Effector memory CD4-positive, alpha-beta T cell (primary cell): ENCODE measurements at regions not wholly inside any gene's neighbourhood (a gene's known extent, or its start where the extent isn't known, plus 50 kb on each side); places are given as distances from the start of the nearest gene placed in this dataset.
"Not testable (repeated sequence)": the region's sequence is repeated elsewhere in the genome, so short reads cannot be mapped to it uniquely, and the experiment has no call there.

Experiments
- DNase-seq, 3 donors: peaks; one replicate each; pipeline ENCODE4 v3.0.0-alpha.2; 2020
- H3K27ac ChIP-seq: 2 replicates; pipeline ENCODE4 v1.7.0; 2013; ENCODE audit warnings: mild to moderate bottlenecking, low read length, moderate library complexity; ENCODE audit not compliant: insufficient read depth, poor library complexity, severe bottlenecking
- H3K27me3 ChIP-seq: replicated peaks from 2 replicates; pipeline ENCODE4 v1.7.0; 2013; ENCODE audit warnings: mild to moderate bottlenecking, low read length; ENCODE audit not compliant: insufficient read depth, control insufficient read depth, poor library complexity, severe bottlenecking
- H3K36me3 ChIP-seq: 2 replicates; pipeline ENCODE4 v1.7.0; 2013; ENCODE audit warnings: mild to moderate bottlenecking, low read length, moderate library complexity; ENCODE audit not compliant: control insufficient read depth, insufficient read depth
- H3K4me1 ChIP-seq: 2 replicates; pipeline ENCODE4 v1.7.0; 2013; ENCODE audit warnings: low read length, mild to moderate bottlenecking; ENCODE audit not compliant: control insufficient read depth, insufficient read depth, poor library complexity, severe bottlenecking
- H3K4me3 ChIP-seq: 2 replicates; pipeline ENCODE4 v1.7.0; 2013; ENCODE audit warnings: low read length, low read depth, mild to moderate bottlenecking; ENCODE audit not compliant: insufficient read depth, poor library complexity, severe bottlenecking
- H3K9me3 ChIP-seq: 2 replicates; pipeline ENCODE4 v1.7.0; 2013; ENCODE audit warnings: mild to moderate bottlenecking, low read length, moderate library complexity; ENCODE audit not compliant: control insufficient read depth

DNA sequence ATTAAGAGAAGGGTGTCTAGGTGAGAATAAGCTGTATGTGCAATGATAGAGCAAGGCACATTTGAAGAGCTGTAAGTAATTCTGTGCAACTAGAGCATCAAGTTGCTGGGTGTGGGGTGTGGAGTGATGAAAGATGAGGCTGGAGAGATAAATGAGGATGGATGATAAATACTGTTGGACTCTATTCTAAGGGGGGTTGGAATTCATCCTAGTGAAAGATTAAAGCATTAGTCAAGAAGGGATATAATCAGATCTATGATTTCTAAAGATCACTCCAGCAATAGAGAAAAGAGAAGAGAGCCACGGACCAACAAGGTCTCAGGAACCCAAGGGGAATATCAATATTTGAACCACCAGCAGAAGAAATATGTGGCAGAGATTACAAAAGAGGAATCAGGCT is 415.0 kb upstream of the RPS6KA3 start:
- H3K27me3 ChIP-seq: no peaks in the 10 kb centered on the region
- H3K36me3 ChIP-seq: no peaks in the 10 kb centered on the region
- no peaks in the 10 kb centered on the region for H3K4me1 ChIP-seq
- H3K4me3 ChIP-seq: no peak overlapping the region
- DNase-seq: no peak
- H3K9me3 ChIP-seq: no peaks in the 10 kb centered on the region
- H3K27ac ChIP-seq: no peak overlapping the region

DNA sequence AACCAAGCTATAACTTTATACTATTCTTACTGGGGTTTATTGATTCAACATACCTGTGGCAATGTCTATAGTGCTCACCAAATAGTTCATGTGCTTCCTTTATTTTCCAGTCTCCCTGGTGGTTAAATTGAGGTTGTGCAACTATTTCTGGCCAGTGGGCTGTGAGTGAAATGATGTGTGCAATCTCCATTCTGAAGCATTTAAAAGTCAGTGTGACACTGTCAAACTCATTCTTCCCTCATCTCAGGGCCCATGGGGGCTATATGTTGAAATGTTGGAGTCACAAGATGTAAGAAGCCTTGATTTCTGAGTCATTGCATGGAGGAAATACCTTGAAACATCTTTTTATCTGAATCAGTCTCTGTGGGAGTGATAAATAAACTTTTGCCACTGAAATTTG is 414.3 kb upstream of the RPS6KA3 start:
- Histone ChIP-seq H3K27ac (no peak overlapping the region), H3K27me3 (no peaks in the 10 kb centered on the region), H3K4me3 (no peak overlapping the region), H3K36me3 (no peaks in the 10 kb centered on the region), H3K4me1 (no peaks in the 10 kb centered on the region), H3K9me3 (no peaks in the 10 kb centered on the region)
- DNase-seq: no peak

GRCh38 chrX:20672476-20672875 is 405.8 kb upstream of the RPS6KA3 start:
- no peak for DNase-seq
- no peaks in the 10 kb centered on the region for H3K36me3 ChIP-seq
- H3K4me3 ChIP-seq: no peak overlapping the region
- H3K4me1 ChIP-seq: no peaks in the 10 kb centered on the region
- H3K27me3 ChIP-seq: no peaks in the 10 kb centered on the region
- no peak overlapping the region for H3K27ac ChIP-seq
- no peaks in the 10 kb centered on the region for H3K9me3 ChIP-seq

DNA sequence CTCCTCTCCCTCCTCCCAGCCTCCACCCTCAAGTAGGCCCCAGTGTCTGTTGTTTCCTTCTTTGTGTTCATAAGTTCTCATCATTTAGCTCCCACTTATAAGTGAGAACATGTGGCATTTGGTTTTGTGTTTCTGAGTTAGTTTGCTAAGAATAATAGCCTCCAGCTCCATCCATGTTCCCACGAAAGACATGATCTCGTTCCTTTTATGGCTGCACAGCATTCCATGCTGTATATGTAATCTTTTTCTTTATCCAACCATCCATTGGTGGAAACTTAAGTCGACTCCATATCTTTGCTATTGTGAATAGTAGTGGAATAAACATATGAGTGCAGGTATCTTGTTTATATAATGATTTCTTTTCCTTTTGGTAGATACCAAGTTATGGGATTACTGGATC is 405.0 kb upstream of the RPS6KA3 start:
- H3K27ac ChIP-seq, DNase-seq, H3K9me3 ChIP-seq, H3K36me3 ChIP-seq, H3K4me1 ChIP-seq, H3K4me3 ChIP-seq, H3K27me3 ChIP-seq: not testable (repeated sequence)

- Histone ChIP-seq H3K4me1 (no peaks in the 10 kb centered on the region), H3K27me3 (no peaks in the 10 kb centered on the region), H3K4me3 (no peak overlapping the region), H3K36me3 (no peaks in the 10 kb centered on the region), H3K27ac (no peak overlapping the region), H3K9me3 (no peaks in the 10 kb centered on the region)
- DNase-seq: no peak
These were observed 403.9 kb upstream of the RPS6KA3 start for GRCh38 chrX:20670611-20671010.

DNA sequence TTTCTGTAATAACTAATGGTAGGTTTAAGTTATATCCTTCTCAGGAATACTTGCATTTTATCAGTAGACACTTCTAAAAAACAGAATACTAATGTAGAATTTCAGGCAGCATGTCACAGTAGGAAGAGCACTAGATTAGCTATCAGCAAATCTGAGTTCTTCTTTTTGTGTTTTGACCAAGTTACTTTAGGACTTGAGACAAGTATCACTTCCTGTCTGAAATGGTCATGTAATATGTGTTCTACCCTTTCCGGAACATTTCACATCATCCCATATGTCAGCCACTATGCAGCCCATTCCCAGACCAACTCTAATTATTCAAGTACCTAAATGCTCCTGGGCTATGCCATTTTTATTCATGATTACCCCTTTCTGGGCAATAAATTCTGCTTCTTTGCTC is 401.8 kb upstream of the RPS6KA3 start:
- DNase-seq: no peak
- Histone ChIP-seq H3K4me1 (no peaks in the 10 kb centered on the region), H3K9me3 (no peaks in the 10 kb centered on the region), H3K27me3 (no peaks in the 10 kb centered on the region), H3K36me3 (no peaks in the 10 kb centered on the region), H3K27ac (no peak overlapping the region), H3K4me3 (no peak overlapping the region)

- no peaks in the 10 kb centered on the region for H3K36me3 ChIP-seq
- H3K27ac ChIP-seq: no peak overlapping the region
- no peak overlapping the region for H3K4me3 ChIP-seq
- no peaks in the 10 kb centered on the region for H3K9me3 ChIP-seq
- H3K27me3 ChIP-seq: no peaks in the 10 kb centered on the region
- no peak for DNase-seq
- no peaks in the 10 kb centered on the region for H3K4me1 ChIP-seq
These were observed 399.6 kb upstream of the RPS6KA3 start for GRCh38 chrX:20666331-20666730.

- Histone ChIP-seq H3K36me3 (no peaks in the 10 kb centered on the region), H3K27ac (no peak overlapping the region), H3K27me3 (no peaks in the 10 kb centered on the region), H3K4me1 (no peaks in the 10 kb centered on the region), H3K4me3 (no peak overlapping the region), H3K9me3 (no peaks in the 10 kb centered on the region)
- no peak for DNase-seq
These were observed 398.8 kb upstream of the RPS6KA3 start for GRCh38 chrX:20665481-20665880.

DNA sequence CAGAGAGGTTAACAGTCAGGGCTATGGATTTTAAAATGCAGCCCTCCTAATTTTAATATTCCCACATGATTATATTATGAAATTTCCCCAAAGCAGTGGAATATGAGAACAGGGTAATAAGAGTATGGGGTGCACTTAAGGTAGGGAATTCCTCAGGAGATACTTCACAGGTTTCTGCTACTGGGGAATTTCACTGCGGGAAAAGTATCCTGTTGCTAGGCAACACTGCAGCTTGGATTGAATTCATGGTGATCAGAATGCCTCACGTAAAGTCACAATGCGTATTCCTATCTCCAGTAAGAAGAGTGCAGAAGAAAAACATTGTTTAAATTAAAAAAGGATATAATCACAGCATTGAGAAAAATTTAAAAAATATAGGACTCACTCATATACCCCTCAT is 398.1 kb upstream of the RPS6KA3 start:
- no peaks in the 10 kb centered on the region for H3K27me3 ChIP-seq
- no peak for DNase-seq

GRCh38 chrX:20664131-20664530 is 397.4 kb upstream of the RPS6KA3 start:
- Histone ChIP-seq H3K27ac (no peak overlapping the region), H3K4me3 (no peak overlapping the region), H3K36me3 (no peaks in the 10 kb centered on the region), H3K27me3 (no peaks in the 10 kb centered on the region), H3K4me1 (no peaks in the 10 kb centered on the region), H3K9me3 (no peaks in the 10 kb centered on the region)
- no peak for DNase-seq

More for the DNA sequence above, 398.1 kb upstream of the RPS6KA3 start:
- no peaks in the 10 kb centered on the region for H3K36me3 ChIP-seq
- H3K9me3 ChIP-seq: no peaks in the 10 kb centered on the region
- H3K27ac ChIP-seq: no peak overlapping the region
- no peaks in the 10 kb centered on the region for H3K4me1 ChIP-seq
- H3K4me3 ChIP-seq: no peak overlapping the region

DNA sequence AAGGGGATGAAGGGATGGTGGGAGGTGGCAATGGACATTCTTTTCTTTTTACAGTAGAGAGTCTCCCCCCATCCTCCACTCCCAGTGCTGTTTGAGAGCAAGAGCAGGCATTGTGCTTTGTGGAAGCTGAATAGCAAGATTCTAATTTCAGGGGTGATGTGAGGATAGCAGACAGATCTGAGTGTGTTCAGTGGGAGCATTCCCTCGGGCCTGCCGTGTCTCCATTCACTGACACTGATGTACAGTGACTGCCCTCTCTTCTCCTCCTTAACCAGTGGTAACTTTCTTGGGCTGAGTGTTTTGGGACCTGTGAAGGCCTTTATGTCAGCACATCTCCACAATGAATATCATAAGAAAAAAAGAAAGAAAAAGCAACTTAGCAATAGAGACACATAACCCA is 396.6 kb upstream of the RPS6KA3 start:
- Histone ChIP-seq H3K4me3 (no peak overlapping the region), H3K27me3 (no peaks in the 10 kb centered on the region), H3K9me3 (no peaks in the 10 kb centered on the region), H3K36me3 (no peaks in the 10 kb centered on the region), H3K27ac (no peak overlapping the region), H3K4me1 (no peaks in the 10 kb centered on the region)
- no peak for DNase-seq
